ENCODE measurements at regions not wholly inside any gene's neighbourhood (a gene's known extent, or its start where the extent isn't known, plus 50 kb on each side); places are given as distances from the start of the nearest gene placed in this dataset.

- Histone ChIP-seq H3K36me3 (ENCODE audit: control insufficient read depth, insufficient read depth, low read length, severe bottlenecking) (no peaks in the 10 kb centered on the region), H3K4me3 (ENCODE audit: low read length) (no peak overlapping the region), H3K9me3 (ENCODE audit: control insufficient read depth, low read length) (peaks cover 12% of the 10 kb centered on the region), H3K9ac (ENCODE audit: low read length) (no peak overlapping the region), H3K4me1 (ENCODE audit: control insufficient read depth, insufficient read depth, low read length) (no peaks in the 10 kb centered on the region), H3K27me3 (replicated peaks; ENCODE audit: control insufficient read depth, insufficient read depth, low read length) (no peaks in the 10 kb centered on the region)
- DNase-seq (ENCODE audit: low read depth) = no peak
Observed at GRCh38 chr6:12522347-12522746, 194.2 kb upstream of the PHACTR1 start.

- no peaks in the 10 kb centered on the region for H3K36me3 ChIP-seq (ENCODE audit: control insufficient read depth, insufficient read depth, low read length, severe bottlenecking)
- H3K4me1 ChIP-seq (ENCODE audit: control insufficient read depth, insufficient read depth, low read length) = no peaks in the 10 kb centered on the region
- no peaks in the 10 kb centered on the region for H3K27me3 ChIP-seq (replicated peaks; ENCODE audit: control insufficient read depth, insufficient read depth, low read length)
- no peak overlapping the region for H3K9ac ChIP-seq (ENCODE audit: low read length)
- H3K4me3 ChIP-seq (ENCODE audit: low read length) = no peak overlapping the region
- no peak for DNase-seq (ENCODE audit: low read depth)
- peaks cover 12% of the 10 kb centered on the region for H3K9me3 ChIP-seq (ENCODE audit: control insufficient read depth, low read length)
Observed at GRCh38 chr6:12523726-12524125, 192.8 kb upstream of the PHACTR1 start.

- Histone ChIP-seq H3K9me3 (ENCODE audit: control insufficient read depth, low read length) (peaks cover 12% of the 10 kb centered on the region), H3K27me3 (replicated peaks; ENCODE audit: control insufficient read depth, insufficient read depth, low read length) (no peaks in the 10 kb centered on the region), H3K4me1 (ENCODE audit: control insufficient read depth, insufficient read depth, low read length) (no peaks in the 10 kb centered on the region), H3K36me3 (ENCODE audit: control insufficient read depth, insufficient read depth, low read length, severe bottlenecking) (no peaks in the 10 kb centered on the region), H3K9ac (ENCODE audit: low read length) (no peak overlapping the region), H3K4me3 (ENCODE audit: low read length) (no peak overlapping the region)
- DNase-seq (ENCODE audit: low read depth) = no peak
Observed at GRCh38 chr6:12525276-12525675, 191.3 kb upstream of the PHACTR1 start.

- H3K9ac ChIP-seq (ENCODE audit: low read length) = no peak overlapping the region
- no peaks in the 10 kb centered on the region for H3K4me1 ChIP-seq (ENCODE audit: control insufficient read depth, insufficient read depth, low read length)
- no peaks in the 10 kb centered on the region for H3K27me3 ChIP-seq (replicated peaks; ENCODE audit: control insufficient read depth, insufficient read depth, low read length)
- H3K36me3 ChIP-seq (ENCODE audit: control insufficient read depth, insufficient read depth, low read length, severe bottlenecking) = no peaks in the 10 kb centered on the region
- peaks cover 12% of the 10 kb centered on the region for H3K9me3 ChIP-seq (ENCODE audit: control insufficient read depth, low read length)
- H3K4me3 ChIP-seq (ENCODE audit: low read length) = no peak overlapping the region
- DNase-seq (ENCODE audit: low read depth) = no peak
Observed at GRCh38 chr6:12527339-12527738, 189.2 kb upstream of the PHACTR1 start.

- DNase-seq (ENCODE audit: low read depth) = no peak
Observed at GRCh38 chr6:12528136-12528535, 188.4 kb upstream of the PHACTR1 start.

GRCh38 chr6:12528581-12529363 lies 187.8 kb upstream of the PHACTR1 start:
- Histone ChIP-seq H3K4me3 (ENCODE audit: low read length) (no peak overlapping the region), H3K4me1 (ENCODE audit: control insufficient read depth, insufficient read depth, low read length) (no peaks in the 10 kb centered on the region)
- no peak for DNase-seq (ENCODE audit: low read depth)

More at GRCh38 chr6:12528136-12528535, 188.4 kb upstream of the PHACTR1 start:
- H3K9ac ChIP-seq (ENCODE audit: low read length) = no peak overlapping the region
- no peaks in the 10 kb centered on the region for H3K4me1 ChIP-seq (ENCODE audit: control insufficient read depth, insufficient read depth, low read length)
- no peaks in the 10 kb centered on the region for H3K27me3 ChIP-seq (replicated peaks; ENCODE audit: control insufficient read depth, insufficient read depth, low read length)
- no peaks in the 10 kb centered on the region for H3K36me3 ChIP-seq (ENCODE audit: control insufficient read depth, insufficient read depth, low read length, severe bottlenecking)
- H3K4me3 ChIP-seq (ENCODE audit: low read length) = no peak overlapping the region
- H3K9me3 ChIP-seq (ENCODE audit: control insufficient read depth, low read length) = peaks cover 12% of the 10 kb centered on the region

GRCh38 chr6:12529364-12530019 lies 187.1 kb upstream of the PHACTR1 start:
- Histone ChIP-seq H3K9ac (ENCODE audit: low read length) (no peak overlapping the region), H3K36me3 (ENCODE audit: control insufficient read depth, insufficient read depth, low read length, severe bottlenecking) (no peaks in the 10 kb centered on the region), H3K27me3 (replicated peaks; ENCODE audit: control insufficient read depth, insufficient read depth, low read length) (no peaks in the 10 kb centered on the region), H3K4me1 (ENCODE audit: control insufficient read depth, insufficient read depth, low read length) (no peaks in the 10 kb centered on the region), H3K9me3 (ENCODE audit: control insufficient read depth, low read length) (peaks cover under 1% of the 10 kb centered on the region), H3K4me3 (ENCODE audit: low read length) (no peak overlapping the region)
- DNase-seq (ENCODE audit: low read depth) = no peak

More at GRCh38 chr6:12528581-12529363, 187.8 kb upstream of the PHACTR1 start:
- Histone ChIP-seq H3K9me3 (ENCODE audit: control insufficient read depth, low read length) (peaks cover 7% of the 10 kb centered on the region), H3K27me3 (replicated peaks; ENCODE audit: control insufficient read depth, insufficient read depth, low read length) (no peaks in the 10 kb centered on the region), H3K36me3 (ENCODE audit: control insufficient read depth, insufficient read depth, low read length, severe bottlenecking) (no peaks in the 10 kb centered on the region), H3K9ac (ENCODE audit: low read length) (no peak overlapping the region)

- Histone ChIP-seq H3K9ac (ENCODE audit: low read length) (no peak overlapping the region), H3K27me3 (replicated peaks; ENCODE audit: control insufficient read depth, insufficient read depth, low read length) (no peaks in the 10 kb centered on the region), H3K4me3 (ENCODE audit: low read length) (no peak overlapping the region), H3K4me1 (ENCODE audit: control insufficient read depth, insufficient read depth, low read length) (no peaks in the 10 kb centered on the region), H3K36me3 (ENCODE audit: control insufficient read depth, insufficient read depth, low read length, severe bottlenecking) (no peaks in the 10 kb centered on the region), H3K9me3 (ENCODE audit: control insufficient read depth, low read length) (no peaks in the 10 kb centered on the region)
- DNase-seq (ENCODE audit: low read depth) = no peak
Observed at GRCh38 chr6:12530345-12530744, 186.2 kb upstream of the PHACTR1 start.

GRCh38 chr6:12533586-12533985 lies 183.0 kb upstream of the PHACTR1 start:
- H3K27me3 ChIP-seq (replicated peaks; ENCODE audit: control insufficient read depth, insufficient read depth, low read length) = no peaks in the 10 kb centered on the region
- no peaks in the 10 kb centered on the region for H3K36me3 ChIP-seq (ENCODE audit: control insufficient read depth, insufficient read depth, low read length, severe bottlenecking)
- H3K4me1 ChIP-seq (ENCODE audit: control insufficient read depth, insufficient read depth, low read length) = peaks cover under 1% of the 10 kb centered on the region
- H3K9me3 ChIP-seq (ENCODE audit: control insufficient read depth, low read length) = no peaks in the 10 kb centered on the region
- H3K9ac ChIP-seq (ENCODE audit: low read length) = no peak overlapping the region
- DNase-seq (ENCODE audit: low read depth) = no peak
- no peak overlapping the region for H3K4me3 ChIP-seq (ENCODE audit: low read length)

GRCh38 chr6:12534069-12534853 lies 182.3 kb upstream of the PHACTR1 start:
- H3K27me3 ChIP-seq (replicated peaks; ENCODE audit: control insufficient read depth, insufficient read depth, low read length) = no peaks in the 10 kb centered on the region
- no peaks in the 10 kb centered on the region for H3K36me3 ChIP-seq (ENCODE audit: control insufficient read depth, insufficient read depth, low read length, severe bottlenecking)
- H3K9me3 ChIP-seq (ENCODE audit: control insufficient read depth, low read length) = no peaks in the 10 kb centered on the region
- peaks cover 5% of the 10 kb centered on the region for H3K4me1 ChIP-seq (ENCODE audit: control insufficient read depth, insufficient read depth, low read length)
- DNase-seq (ENCODE audit: low read depth) = peak; percentile 38
- no peak overlapping the region for H3K9ac ChIP-seq (ENCODE audit: low read length)
- no peak overlapping the region for H3K4me3 ChIP-seq (ENCODE audit: low read length)
